Lung (tissue), 11 donors: ENCODE measurements at regions not wholly inside any gene's neighbourhood (a gene's known extent, or its start where the extent isn't known, plus 50 kb on each side); places are given as distances from the start of the nearest gene placed in this dataset.

ENCODE experiments used
- ATAC-seq: fragments of 200-7000 bp; cut with Tn5 transposase; one replicate; pipeline ENCODE4 v1.9.1; 2020; ENCODE audit warnings: moderate number of reproducible peaks; ENCODE audit not compliant: insufficient read depth, low FRiP score
- DNase-seq, 3 donors: peaks; one replicate each; pipeline ENCODE4 v3.0.0-alpha.2; 2013 to 2017
- H3K27ac ChIP-seq, 2 donors: one replicate each; pipeline ENCODE4 v1.5.1; 2013; ENCODE audit warnings: mild to moderate bottlenecking in 2 of 2, moderate library complexity in 2 of 2, control low read depth in 1 of 2, inconsistent platforms in 1 of 2, low read depth in 1 of 2, low read length in 1 of 2
- H3K27me3 ChIP-seq, 3 donors: one replicate each; pipeline ENCODE4 v1.5.1; 2013; ENCODE audit warnings: low read length in 2 of 3; ENCODE audit not compliant: control insufficient read depth in 3 of 3, insufficient read depth in 3 of 3
- H3K36me3 ChIP-seq, 4 donors: one replicate each; pipeline ENCODE4 v1.5.1; 2013; ENCODE audit warnings: low read length in 4 of 4, mild to moderate bottlenecking in 1 of 4, moderate library complexity in 1 of 4; ENCODE audit not compliant: control insufficient read depth in 4 of 4, insufficient read depth in 4 of 4
- H3K4me1 ChIP-seq, 5 donors: one replicate each; pipeline ENCODE4 v1.5.1; 2013; ENCODE audit warnings: low read length in 5 of 5, mild to moderate bottlenecking in 2 of 5, moderate library complexity in 1 of 5; ENCODE audit not compliant: control insufficient read depth in 5 of 5, insufficient read depth in 5 of 5
- H3K4me3 ChIP-seq: one replicate; pipeline ENCODE4 v1.5.1; 2013; ENCODE audit warnings: mild to moderate bottlenecking, control low read depth, moderate library complexity
- H3K9ac ChIP-seq, 2 donors: one replicate each; pipeline ENCODE4 v1.5.1; 2013; ENCODE audit warnings: low read length in 2 of 2, control low read depth in 1 of 2; ENCODE audit not compliant: insufficient read depth in 1 of 2
- H3K9me3 ChIP-seq, 4 donors: one replicate each; pipeline ENCODE4 v1.5.1; 2013; ENCODE audit warnings: low read length in 3 of 4, mild to moderate bottlenecking in 1 of 4, moderate library complexity in 1 of 4; ENCODE audit not compliant: control insufficient read depth in 4 of 4, insufficient read depth in 3 of 4
- WGBS, 2 donors: extraction: QIAGEN DNeasy Blood & Tissue Kit; methylation state at CpG; one replicate each; pipeline ENCODE4 v1.1.7; 2013; 5-methylcytosine and 5-hydroxymethylcytosine counted together
- TF ChIP-seq, protein P1 (sequence below): IDR thresholded peaks from 2 replicates; pipeline ENCODE4 v1.5.1; 2012; ENCODE audit warnings: mild to moderate bottlenecking; ENCODE audit errors: control extremely low read depth, extremely low read depth
- donor health status: control.
- donor health status: control.
- donor health status: Bipolar disorder and iron deficiency.
- donor health status: healthy.
- donor health status: DM: yes; HTN: yes; CAD: no.

DNA sequence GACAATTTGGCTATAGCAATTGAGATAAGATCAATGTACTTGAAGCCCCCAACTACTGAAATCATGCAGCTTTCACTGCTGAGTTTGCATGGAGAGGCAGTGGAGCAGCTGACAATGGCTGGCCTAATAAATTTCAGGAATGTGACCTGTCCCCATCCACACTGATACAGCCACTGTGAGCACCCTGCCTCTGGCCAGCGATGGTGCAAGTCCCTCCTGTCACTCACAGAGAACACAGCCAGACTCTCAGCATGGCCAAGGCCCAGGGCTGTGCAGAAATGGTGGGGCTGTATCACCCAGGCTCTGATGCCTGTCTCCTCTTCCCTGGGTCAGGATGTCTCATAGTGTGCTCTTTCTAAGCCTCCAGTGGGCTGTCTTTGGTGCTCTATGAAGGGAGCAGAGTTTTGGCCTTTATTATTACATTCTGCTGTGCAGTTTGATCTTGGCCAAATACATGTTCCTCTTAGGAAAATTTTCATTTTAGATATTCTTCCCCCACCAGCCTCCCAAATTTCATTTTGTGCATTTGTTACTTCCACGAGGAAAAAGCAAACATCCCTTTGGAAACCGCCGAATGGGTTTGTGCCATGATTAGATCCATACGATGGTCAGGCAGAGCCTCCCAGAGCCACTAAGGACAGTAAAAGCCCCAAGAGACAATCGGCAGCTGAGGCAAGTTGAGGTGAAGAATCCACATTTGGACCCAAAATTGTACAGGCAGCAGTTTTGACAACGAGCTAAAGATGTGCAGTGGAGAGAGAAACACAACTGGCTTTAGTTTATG, 85.1 kb upstream of the WSCD2 start:
- Histone ChIP-seq H3K4me3 (no peak overlapping the region), H3K4me1 (no peaks in the 10 kb centered on the region), H3K27ac (no peak overlapping the region), H3K27me3 (no peaks in the 10 kb centered on the region), H3K36me3 (no peaks in the 10 kb centered on the region), H3K9ac (no peak overlapping the region), H3K9me3 (peaks cover 0 to 3% (median 0%) of the 10 kb centered on the region in 4 donors)
- DNase-seq, result no peak
- no peak for ATAC-seq
- TF ChIP-seq, protein P1, sequence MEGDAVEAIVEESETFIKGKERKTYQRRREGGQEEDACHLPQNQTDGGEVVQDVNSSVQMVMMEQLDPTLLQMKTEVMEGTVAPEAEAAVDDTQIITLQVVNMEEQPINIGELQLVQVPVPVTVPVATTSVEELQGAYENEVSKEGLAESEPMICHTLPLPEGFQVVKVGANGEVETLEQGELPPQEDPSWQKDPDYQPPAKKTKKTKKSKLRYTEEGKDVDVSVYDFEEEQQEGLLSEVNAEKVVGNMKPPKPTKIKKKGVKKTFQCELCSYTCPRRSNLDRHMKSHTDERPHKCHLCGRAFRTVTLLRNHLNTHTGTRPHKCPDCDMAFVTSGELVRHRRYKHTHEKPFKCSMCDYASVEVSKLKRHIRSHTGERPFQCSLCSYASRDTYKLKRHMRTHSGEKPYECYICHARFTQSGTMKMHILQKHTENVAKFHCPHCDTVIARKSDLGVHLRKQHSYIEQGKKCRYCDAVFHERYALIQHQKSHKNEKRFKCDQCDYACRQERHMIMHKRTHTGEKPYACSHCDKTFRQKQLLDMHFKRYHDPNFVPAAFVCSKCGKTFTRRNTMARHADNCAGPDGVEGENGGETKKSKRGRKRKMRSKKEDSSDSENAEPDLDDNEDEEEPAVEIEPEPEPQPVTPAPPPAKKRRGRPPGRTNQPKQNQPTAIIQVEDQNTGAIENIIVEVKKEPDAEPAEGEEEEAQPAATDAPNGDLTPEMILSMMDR, result no peak
- WGBS, 2 donors, result 78 to 86% methylated on average over 7 of the region's 7 CpGs

DNA sequence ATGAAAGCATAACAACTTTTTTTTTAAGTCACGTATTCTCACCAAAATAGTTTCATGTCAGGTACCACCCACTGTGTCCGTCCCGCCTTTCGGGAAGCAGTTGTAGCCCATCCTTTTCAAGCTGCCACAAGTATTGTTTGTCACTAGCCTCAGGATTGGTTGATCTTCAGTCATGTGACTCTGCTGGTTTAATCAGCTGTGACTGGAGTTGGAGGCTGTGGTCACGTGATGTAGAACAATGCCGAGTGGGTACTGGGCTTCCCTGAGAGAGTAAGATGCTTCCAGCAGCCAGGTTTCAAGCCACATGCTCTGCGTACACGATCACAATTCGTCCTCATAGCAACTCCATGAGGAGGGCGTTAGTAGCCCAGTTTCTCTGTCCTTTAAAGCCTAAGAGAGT, 83.0 kb upstream of the WSCD2 start:
- WGBS, 2 donors, result 86 to 87% methylated on average over 10 of the region's 10 CpGs
- no peaks in the 10 kb centered on the region for H3K36me3 ChIP-seq
- H3K27me3 ChIP-seq, result no peaks in the 10 kb centered on the region
- no peak overlapping the region for H3K9ac ChIP-seq
- no peaks in the 10 kb centered on the region for H3K4me1 ChIP-seq
- no peak overlapping the region for H3K27ac ChIP-seq
- TF ChIP-seq, protein P1, result no peak
- DNase-seq (no peak), ATAC-seq (no peak)
- H3K9me3 ChIP-seq, result peaks cover 0 to 3% (median 0%) of the 10 kb centered on the region in 4 donors
- no peak overlapping the region for H3K4me3 ChIP-seq

DNA sequence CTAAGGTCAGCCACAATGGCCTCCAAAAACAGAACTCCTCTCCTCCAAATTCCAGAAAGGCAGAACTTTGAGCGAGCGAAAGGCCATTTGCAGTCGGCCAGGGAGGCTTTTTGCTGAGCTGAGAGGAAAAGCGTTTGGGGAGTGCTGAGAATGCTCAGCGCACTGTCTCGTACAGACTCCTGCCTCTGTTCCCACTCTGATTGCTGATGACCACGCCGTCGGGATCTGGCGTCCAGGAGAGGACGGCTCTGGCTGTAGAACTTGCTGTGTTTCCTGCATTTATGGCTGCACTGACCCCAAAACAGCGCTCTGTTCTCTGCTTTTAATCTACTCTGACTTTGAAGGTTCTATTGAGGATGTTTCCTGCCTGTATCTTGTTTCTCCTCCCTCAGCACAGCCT, 82.4 kb upstream of the WSCD2 start:
- DNase-seq, result no peak
- 64 to 71% methylated on average over 12 of the region's 12 CpGs for WGBS, 2 donors
- no peaks in the 10 kb centered on the region for H3K4me1 ChIP-seq
- H3K36me3 ChIP-seq, result no peaks in the 10 kb centered on the region
- peaks cover 0 to 3% (median 0%) of the 10 kb centered on the region in 4 donors for H3K9me3 ChIP-seq
- no peak overlapping the region for H3K27ac ChIP-seq
- ATAC-seq, result no peak
- no peak overlapping the region for H3K9ac ChIP-seq
- TF ChIP-seq, protein P1, result no peak
- no peaks in the 10 kb centered on the region for H3K27me3 ChIP-seq
- no peak overlapping the region for H3K4me3 ChIP-seq

DNA sequence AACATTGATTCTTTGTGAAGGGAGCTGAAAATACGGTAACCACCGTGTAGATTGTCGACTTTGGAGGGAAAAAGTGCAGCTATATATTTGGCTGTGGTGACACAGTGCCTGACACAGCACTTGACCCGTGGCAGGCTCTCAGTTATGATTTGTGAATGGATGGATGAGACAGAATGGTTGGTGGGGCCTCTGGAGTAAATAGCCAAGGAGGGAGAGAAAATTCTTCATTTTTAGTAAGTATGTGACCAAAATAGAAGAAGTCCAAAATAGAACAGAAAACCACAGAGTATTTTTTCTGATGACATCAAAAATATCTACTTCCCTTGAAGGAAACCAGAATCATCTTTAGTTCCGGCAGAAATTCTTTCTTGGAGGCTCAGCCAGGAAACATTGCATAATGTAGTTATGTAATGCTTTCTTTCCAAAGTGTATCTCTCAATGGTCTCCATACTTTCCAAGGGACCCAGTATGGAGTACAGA, 82.0 kb upstream of the WSCD2 start:
- peak in 2 of 3 donors; percentile 48 to 61 for DNase-seq
- ATAC-seq, result no peak
- Histone ChIP-seq H3K9ac (no peak overlapping the region), H3K36me3 (no peaks in the 10 kb centered on the region), H3K4me1 (no peaks in the 10 kb centered on the region), H3K4me3 (no peak overlapping the region), H3K27ac (no peak overlapping the region), H3K27me3 (no peaks in the 10 kb centered on the region), H3K9me3 (peaks cover 0 to 3% (median 0%) of the 10 kb centered on the region in 4 donors)
- 23 to 31% methylated on average over 5 of the region's 5 CpGs for WGBS, 2 donors
- TF ChIP-seq, protein P1, result no peak
